IPS DF 6.9 (cell line): ENCODE measurements at regions not wholly inside any gene's neighbourhood (a gene's known extent, or its start where the extent isn't known, plus 50 kb on each side); places are given as distances from the start of the nearest gene placed in this dataset.

Experiments
- DNase-seq: peaks from one replicate; pipeline ENCODE4 v3.0.0-alpha.2; 2013; ENCODE audit warnings: low read depth, low spot score
- H3K27ac ChIP-seq: one replicate; pipeline ENCODE4 v1.5.1; 2013; ENCODE audit warnings: low read length, control low read depth
- H3K27me3 ChIP-seq: 2 replicates; pipeline ENCODE4 v1.6.1; 2013; ENCODE audit warnings: mild to moderate bottlenecking, low read length; ENCODE audit not compliant: control insufficient read depth, insufficient read depth
- H3K36me3 ChIP-seq: 2 replicates; pipeline ENCODE4 v1.6.1; 2013; ENCODE audit warnings: low read length; ENCODE audit not compliant: control insufficient read depth, insufficient read depth
- H3K4me1 ChIP-seq: 2 replicates; pipeline ENCODE4 v1.6.1; 2013; ENCODE audit warnings: low read length; ENCODE audit not compliant: control insufficient read depth, insufficient read depth
- H3K4me3 ChIP-seq: 2 replicates; pipeline ENCODE4 v1.5.1; 2013; ENCODE audit warnings: mild to moderate bottlenecking, low read length
- H3K9me3 ChIP-seq: 2 replicates; pipeline ENCODE4 v1.6.1; 2013; ENCODE audit warnings: low read length, inconsistent platforms; ENCODE audit not compliant: control insufficient read depth, insufficient read depth
- WGBS: extraction: QIAGEN DNeasy Blood & Tissue Kit; methylation state at CpG from one replicate; pipeline ENCODE4 v1.1.7; 2013; ENCODE audit warnings: mixed read lengths, missing lambda C conversion rate; ENCODE audit not compliant: insufficient read length, insufficient coverage; 5-methylcytosine and 5-hydroxymethylcytosine counted together

DNA sequence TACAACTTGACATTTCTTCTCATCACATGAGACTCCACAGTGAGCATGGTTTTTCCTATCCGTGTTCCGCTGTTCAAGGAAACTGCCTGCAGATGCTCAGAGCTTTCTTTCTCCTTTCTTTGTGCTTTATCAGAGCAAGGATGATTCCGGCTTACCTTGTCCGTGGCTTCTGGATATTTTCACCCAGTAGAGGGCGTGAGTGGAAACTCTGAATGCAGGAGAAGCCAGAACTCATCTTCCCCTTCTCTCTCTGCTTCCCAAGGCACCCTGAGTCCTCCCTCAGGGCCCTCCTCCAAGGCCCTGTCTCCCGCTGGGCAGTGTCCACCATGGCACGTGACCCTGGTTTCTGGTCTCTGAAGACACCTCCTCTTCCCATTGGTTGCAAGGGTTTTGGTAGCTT, 721.1 kb upstream of the RBFOX1 start:
- DNase-seq: no peak
- Histone ChIP-seq H3K36me3 (no peaks in the 10 kb centered on the region), H3K27me3 (no peaks in the 10 kb centered on the region), H3K4me3 (no peak overlapping the region), H3K9me3 (peaks cover 2% of the 10 kb centered on the region; the same call in 1 of the 2 replicates), H3K27ac (no peak overlapping the region), H3K4me1 (no peaks in the 10 kb centered on the region)
- no CpG with 5 or more reads among the region's 7 CpGs for WGBS

DNA sequence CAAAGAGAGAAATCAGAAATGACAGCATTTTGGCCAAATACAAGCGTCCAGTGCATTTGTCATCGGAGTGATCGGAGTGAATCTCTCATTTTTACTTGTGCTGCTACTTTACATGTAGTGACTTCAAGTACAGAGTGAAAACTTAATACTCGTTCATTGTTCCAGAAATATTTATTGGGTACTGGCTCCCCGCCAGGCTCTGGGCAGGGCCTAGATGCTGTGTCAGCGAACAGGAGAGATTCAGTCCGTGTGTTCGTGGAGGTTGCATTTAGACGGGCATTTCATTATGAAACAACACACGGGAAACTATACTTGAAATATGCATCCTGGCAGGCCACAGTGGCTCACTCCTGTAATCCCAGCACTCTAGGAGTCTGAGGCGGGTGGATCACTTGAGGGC, 727.2 kb upstream of the RBFOX1 start:
- Histone ChIP-seq H3K9me3 (no peaks in the 10 kb centered on the region; the same call in 1 of the 2 replicates), H3K4me3 (no peak overlapping the region), H3K27ac (no peak overlapping the region), H3K4me1 (no peaks in the 10 kb centered on the region), H3K36me3 (no peaks in the 10 kb centered on the region), H3K27me3 (no peaks in the 10 kb centered on the region)
- no CpG with 5 or more reads among the region's 11 CpGs for WGBS
- no peak for DNase-seq

DNA sequence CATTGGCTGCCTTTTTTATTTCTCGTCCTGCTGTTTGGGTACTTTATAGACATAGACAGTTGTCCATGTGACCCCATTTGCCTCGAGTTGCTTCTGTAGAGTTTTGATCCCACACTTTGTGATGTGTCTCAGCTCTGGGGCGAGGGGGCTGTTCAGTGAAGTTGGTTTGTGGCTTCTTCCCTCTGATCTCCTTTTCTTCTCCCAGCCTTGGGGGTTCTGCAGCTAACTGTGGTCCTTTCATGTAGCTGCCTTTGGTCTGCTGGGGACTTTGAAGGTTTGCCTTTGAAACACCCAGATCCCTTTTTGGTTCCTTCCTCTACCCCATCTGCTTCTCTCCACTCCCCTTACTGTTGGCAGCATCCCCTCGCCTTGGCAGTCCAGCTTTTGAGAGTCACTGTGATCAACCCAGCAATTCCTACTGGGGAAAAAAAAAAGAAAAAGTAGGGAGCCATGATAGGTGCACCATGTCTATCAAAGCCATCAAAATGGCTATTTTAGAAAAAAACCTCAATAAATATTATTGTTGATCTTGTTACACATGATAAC, 728.8 kb upstream of the RBFOX1 start:
- DNase-seq: no peak
- Histone ChIP-seq H3K4me1 (no peaks in the 10 kb centered on the region), H3K36me3 (no peaks in the 10 kb centered on the region), H3K9me3 (no peaks in the 10 kb centered on the region; the same call in 1 of the 2 replicates), H3K4me3 (no peak overlapping the region), H3K27ac (no peak overlapping the region), H3K27me3 (no peaks in the 10 kb centered on the region)
- WGBS: no CpG with 5 or more reads among the region's 4 CpGs

DNA sequence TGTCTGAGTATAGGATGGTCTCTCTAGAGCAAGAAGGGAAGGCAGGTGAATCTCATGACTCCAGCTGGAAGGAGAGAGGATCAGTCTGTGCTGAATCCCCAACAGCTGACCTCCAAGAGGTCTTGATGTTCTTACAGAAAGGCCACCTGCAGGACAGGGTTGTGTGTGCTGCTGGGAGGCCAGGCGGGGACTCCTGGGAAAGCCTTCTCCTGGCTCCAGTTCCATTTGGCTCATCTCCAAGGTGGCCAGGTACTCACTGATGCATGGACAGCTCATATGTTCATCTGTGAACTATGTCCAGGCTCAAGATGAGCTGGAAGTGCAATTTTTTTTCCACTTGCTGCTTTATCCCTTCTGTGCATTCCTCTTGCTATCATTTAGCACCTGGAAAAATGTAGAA, 730.2 kb upstream of the RBFOX1 start:
- Histone ChIP-seq H3K27me3 (no peaks in the 10 kb centered on the region), H3K4me3 (no peak overlapping the region), H3K9me3 (no peaks in the 10 kb centered on the region; the same call in 1 of the 2 replicates), H3K36me3 (no peaks in the 10 kb centered on the region), H3K4me1 (no peaks in the 10 kb centered on the region), H3K27ac (no peak overlapping the region)
- no peak for DNase-seq
- no CpG with 5 or more reads among the region's 1 CpG for WGBS

GRCh38 chr16:6600167-6600566, 732.5 kb upstream of the RBFOX1 start:
- Histone ChIP-seq H3K27me3 (no peaks in the 10 kb centered on the region), H3K4me3 (no peak overlapping the region), H3K36me3 (no peaks in the 10 kb centered on the region), H3K9me3 (no peaks in the 10 kb centered on the region; the same call in 1 of the 2 replicates), H3K27ac (no peak overlapping the region), H3K4me1 (no peaks in the 10 kb centered on the region)
- WGBS: no CpG with 5 or more reads among the region's 6 CpGs
- no peak for DNase-seq

DNA sequence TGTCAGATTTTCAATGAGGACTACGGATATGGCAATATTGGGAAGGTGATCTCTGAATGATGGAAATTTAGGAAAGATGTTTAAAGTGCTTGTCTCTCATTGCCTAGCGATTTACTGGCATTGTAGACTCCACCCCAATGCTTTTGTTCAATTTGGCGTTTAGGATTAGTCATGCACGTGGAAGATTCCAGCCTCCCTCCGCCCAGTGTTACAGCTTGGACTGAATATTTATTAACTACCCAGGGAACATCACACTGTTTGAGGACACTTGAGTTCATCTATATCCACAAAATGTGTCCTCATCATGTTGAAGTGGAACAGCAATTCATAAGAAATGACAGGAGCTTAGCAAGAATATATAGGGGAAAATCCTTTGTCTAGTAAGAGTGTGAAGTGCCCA, 738.8 kb upstream of the RBFOX1 start:
- DNase-seq: no peak
- Histone ChIP-seq H3K27me3 (no peaks in the 10 kb centered on the region), H3K4me3 (no peak overlapping the region), H3K36me3 (no peaks in the 10 kb centered on the region), H3K27ac (no peak overlapping the region), H3K9me3 (no peaks in the 10 kb centered on the region; the same call in 1 of the 2 replicates), H3K4me1 (no peaks in the 10 kb centered on the region)
- no CpG with 5 or more reads among the region's 5 CpGs for WGBS

DNA sequence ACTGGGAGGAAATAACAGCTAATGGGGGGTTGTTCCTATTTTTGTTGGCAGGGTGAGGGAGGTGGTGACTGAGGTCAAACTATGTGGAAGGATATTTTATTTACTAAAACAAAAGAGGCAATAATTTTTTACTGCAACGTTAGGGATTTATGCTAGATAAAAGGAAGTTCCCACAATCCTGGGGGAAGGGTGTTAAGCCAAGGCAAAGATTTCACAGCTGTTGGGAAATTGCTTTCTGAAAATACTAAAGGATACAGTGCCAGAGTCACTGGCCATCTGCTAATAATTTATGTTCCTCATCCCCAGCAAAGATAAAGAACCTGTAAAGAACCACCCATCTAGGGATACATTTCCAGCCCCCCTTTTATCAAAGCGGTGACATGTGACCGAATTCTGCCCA, 756.0 kb upstream of the RBFOX1 start:
- H3K36me3 ChIP-seq: no peaks in the 10 kb centered on the region
- DNase-seq: no peak
- WGBS: no CpG with 5 or more reads among the region's 3 CpGs
- no peaks in the 10 kb centered on the region; the same call in 1 of the 2 replicates for H3K9me3 ChIP-seq
- no peak overlapping the region for H3K27ac ChIP-seq
- H3K4me3 ChIP-seq: no peak overlapping the region
- H3K4me1 ChIP-seq: peaks cover 4% of the 10 kb centered on the region; the same call in 1 of the 2 replicates
- H3K27me3 ChIP-seq: no peaks in the 10 kb centered on the region

DNA sequence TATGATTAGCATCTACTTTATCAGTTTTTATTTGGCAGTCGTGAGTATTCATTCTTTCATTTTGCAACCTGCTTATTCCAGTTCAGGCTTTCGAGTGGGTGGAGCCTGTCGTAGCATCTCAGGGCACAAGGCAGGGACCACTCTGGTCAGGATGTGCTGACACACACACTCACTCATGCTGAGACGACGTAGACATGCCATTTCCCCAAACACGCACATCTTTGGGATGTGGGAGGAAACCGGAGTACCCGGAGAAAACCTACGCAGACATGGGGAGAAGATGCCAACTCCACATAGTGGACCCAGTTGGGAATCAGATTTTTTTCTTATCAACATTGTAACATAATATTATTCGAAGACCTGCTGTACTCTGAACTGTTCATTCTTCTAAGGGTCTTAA, 756.5 kb upstream of the RBFOX1 start:
- H3K27ac ChIP-seq: no peak overlapping the region
- no peaks in the 10 kb centered on the region for H3K36me3 ChIP-seq
- no peaks in the 10 kb centered on the region for H3K27me3 ChIP-seq
- no peak overlapping the region for H3K4me3 ChIP-seq
- H3K4me1 ChIP-seq: peaks cover 4% of the 10 kb centered on the region; the same call in 1 of the 2 replicates
- no peak for DNase-seq
- no CpG with 5 or more reads among the region's 10 CpGs for WGBS
- H3K9me3 ChIP-seq: no peaks in the 10 kb centered on the region; the same call in 1 of the 2 replicates

- Histone ChIP-seq H3K4me1 (peaks cover 4% of the 10 kb centered on the region; the same call in 1 of the 2 replicates), H3K27me3 (no peaks in the 10 kb centered on the region), H3K27ac (no peak overlapping the region), H3K4me3 (no peak overlapping the region), H3K36me3 (no peaks in the 10 kb centered on the region), H3K9me3 (no peaks in the 10 kb centered on the region; the same call in 1 of the 2 replicates)
- WGBS: no CpG with 5 or more reads among the region's 16 CpGs
- DNase-seq: no peak
These were observed 758.5 kb upstream of the RBFOX1 start for GRCh38 chr16:6574146-6574545.

- no peaks in the 10 kb centered on the region for H3K36me3 ChIP-seq
- H3K9me3 ChIP-seq: no peaks in the 10 kb centered on the region; the same call in 1 of the 2 replicates
- no peaks in the 10 kb centered on the region for H3K27me3 ChIP-seq
- WGBS: no CpG with 5 or more reads among the region's 22 CpGs
- no peak overlapping the region for H3K4me3 ChIP-seq
- DNase-seq: no peak
- H3K27ac ChIP-seq: no peak overlapping the region
- peaks cover 4% of the 10 kb centered on the region; the same call in 1 of the 2 replicates for H3K4me1 ChIP-seq
These were observed 759.1 kb upstream of the RBFOX1 start for GRCh38 chr16:6573577-6573976.

- no peaks in the 10 kb centered on the region for H3K27me3 ChIP-seq
- peaks cover 4% of the 10 kb centered on the region; the same call in 1 of the 2 replicates for H3K4me1 ChIP-seq
- no peak overlapping the region for H3K4me3 ChIP-seq
- H3K27ac ChIP-seq: no peak overlapping the region
- no peak for DNase-seq
- no peaks in the 10 kb centered on the region; the same call in 1 of the 2 replicates for H3K9me3 ChIP-seq
- H3K36me3 ChIP-seq: no peaks in the 10 kb centered on the region
- no CpG with 5 or more reads among the region's 5 CpGs for WGBS
These were observed 761.6 kb upstream of the RBFOX1 start for GRCh38 chr16:6571044-6571443.
